Left hindlimb (tissue), 1 donor: ENCODE measurements at regions not wholly inside any gene's neighbourhood (a gene's known extent, or its start where the extent isn't known, plus 50 kb on each side); places are given as distances from the start of the nearest gene placed in this dataset.
A peak's percentile ranks its signal among the peaks of the same experiment; 100 is the strongest.

Source experiments
- DNase-seq: peaks from one replicate; pipeline ENCODE4 v3.0.0-alpha.2; 2018

DNA sequence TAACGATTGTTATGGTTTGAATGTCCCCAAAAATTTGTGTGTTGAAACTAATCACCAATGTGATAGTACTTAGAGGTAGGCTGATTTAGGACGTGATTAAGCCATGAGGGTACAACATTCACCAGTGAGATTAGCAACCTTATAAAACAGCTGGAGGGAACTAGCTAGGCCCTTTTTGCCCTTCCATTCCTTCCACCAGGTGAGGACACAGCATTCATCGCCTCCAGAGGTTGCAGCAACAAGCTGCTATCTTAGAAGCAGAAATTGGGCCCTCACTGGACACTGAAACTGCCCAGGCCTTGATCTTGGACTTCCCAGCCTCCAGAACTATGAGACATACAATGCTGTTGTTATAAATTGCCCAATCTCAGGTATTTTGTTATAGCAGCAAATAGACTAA, 340.7 kb upstream of the JARID2 start:
- DNase-seq, result no peak

DNA sequence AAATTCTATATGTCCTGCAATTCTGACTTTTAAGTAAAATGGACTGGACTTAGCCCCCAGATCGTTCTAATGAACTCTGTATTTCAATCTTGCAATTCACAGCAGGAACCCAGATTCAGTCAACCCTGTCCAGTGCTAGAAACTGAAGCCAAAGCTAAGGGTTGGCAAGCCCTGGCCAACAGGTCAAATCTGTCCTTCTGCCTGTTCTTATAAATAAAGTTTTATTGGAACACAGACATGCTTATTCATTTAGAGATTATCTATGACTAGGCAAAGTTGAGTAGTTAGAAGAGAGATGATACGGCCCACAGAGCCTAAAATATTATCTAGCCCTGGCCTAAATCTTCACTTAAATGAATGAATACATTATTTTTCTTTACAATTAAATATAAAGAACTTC, 339.2 kb upstream of the JARID2 start:
- no peak for DNase-seq

DNA sequence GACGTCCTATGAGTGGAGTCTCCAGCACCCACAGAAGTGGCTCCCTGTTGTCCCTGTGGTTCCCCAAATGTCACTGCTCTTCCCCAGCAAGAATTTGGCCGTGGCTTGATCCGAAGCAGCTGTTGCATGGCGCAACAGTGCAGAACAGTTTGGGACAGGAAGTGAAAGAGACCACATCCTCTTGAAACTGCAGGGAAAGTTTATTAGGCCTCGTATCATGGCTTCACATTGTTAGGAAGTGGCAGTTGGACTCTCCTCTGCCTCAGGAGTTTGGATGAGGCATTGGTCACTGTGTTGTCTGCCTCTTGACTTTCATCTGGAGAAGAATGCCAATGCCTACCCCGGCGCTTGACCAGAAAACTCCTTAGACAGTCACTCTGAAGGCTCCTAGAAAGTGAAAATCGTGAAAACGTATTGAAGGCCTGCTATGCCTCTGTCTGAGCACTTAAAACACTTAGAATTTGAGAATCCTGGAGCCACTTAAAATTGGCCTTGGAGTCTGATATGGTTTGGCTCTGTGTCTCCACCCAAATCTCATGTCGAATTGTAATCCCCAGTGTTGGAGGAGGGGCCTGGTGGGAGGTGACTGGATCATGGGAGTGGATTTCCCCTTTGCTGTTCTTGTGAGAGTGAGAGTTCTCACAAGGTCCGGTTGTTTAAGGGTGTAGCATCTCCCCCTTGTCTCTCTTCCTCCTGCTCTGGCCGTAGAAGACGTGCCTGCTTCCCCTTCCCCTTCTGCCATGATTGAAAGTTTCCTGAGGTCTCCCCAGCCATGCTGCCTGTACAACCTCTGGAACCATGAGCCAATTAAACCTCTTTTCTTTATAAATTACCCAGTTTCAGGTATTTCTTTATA, 334.9 kb upstream of the JARID2 start:
- no peak for DNase-seq

DNA sequence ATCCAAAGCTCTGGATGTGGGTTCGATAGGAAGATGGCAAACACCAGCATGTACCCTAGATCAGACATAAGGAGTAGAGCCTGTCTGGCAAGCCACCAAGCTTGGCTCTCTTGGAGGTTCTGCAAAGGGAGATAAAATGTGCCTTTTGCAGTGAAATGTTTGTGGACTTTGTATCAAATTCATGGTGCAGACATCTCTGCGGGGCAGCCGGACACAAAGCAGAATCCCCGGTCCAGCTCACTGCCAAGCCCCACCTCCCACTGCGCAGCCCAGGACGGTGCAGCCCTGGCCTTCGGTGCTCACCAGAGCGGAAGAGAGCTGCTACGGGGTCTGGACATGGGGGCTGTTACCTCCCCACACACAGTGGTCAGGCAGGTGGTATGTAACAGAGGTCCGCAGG, 333.6 kb upstream of the JARID2 start:
- no peak for DNase-seq

DNA sequence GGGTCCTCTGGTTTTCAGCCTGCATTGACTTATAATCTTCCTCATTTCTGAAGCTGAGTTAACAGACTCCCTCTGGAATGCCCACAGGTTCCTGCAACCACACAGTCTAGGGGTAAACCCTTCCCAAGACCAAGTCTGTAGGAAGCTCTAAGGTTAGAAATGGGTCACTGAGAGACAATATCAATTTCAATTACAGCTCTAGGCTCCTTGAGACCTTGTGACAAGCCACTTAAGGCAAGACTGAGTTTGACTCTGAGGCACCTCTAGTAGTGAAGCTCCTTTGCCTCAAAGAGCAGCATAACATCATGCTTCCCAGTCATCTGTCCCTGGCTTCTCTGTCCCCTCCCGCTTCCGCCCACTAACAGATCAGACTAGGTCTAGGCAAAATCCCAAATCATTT, 333.2 kb upstream of the JARID2 start:
- DNase-seq, result no peak

DNA sequence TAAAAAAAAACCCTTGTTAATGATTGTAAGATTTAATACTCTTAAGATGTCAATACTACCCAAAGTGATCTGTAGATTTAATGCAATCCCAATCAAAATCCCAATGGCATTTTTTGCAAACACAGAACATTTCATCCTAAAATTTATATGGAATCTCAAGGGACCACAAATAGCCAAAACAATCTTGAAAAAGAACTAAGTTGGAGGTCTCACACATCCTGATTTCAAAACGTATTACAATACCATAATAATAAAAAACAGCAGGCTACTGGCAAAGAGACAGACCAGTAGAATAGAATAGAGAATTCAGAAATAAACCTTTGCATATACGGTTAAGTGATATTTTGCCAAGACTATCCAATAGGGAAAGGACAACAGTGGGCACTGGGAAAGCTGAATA, 331.9 kb upstream of the JARID2 start:
- no peak for DNase-seq

DNA sequence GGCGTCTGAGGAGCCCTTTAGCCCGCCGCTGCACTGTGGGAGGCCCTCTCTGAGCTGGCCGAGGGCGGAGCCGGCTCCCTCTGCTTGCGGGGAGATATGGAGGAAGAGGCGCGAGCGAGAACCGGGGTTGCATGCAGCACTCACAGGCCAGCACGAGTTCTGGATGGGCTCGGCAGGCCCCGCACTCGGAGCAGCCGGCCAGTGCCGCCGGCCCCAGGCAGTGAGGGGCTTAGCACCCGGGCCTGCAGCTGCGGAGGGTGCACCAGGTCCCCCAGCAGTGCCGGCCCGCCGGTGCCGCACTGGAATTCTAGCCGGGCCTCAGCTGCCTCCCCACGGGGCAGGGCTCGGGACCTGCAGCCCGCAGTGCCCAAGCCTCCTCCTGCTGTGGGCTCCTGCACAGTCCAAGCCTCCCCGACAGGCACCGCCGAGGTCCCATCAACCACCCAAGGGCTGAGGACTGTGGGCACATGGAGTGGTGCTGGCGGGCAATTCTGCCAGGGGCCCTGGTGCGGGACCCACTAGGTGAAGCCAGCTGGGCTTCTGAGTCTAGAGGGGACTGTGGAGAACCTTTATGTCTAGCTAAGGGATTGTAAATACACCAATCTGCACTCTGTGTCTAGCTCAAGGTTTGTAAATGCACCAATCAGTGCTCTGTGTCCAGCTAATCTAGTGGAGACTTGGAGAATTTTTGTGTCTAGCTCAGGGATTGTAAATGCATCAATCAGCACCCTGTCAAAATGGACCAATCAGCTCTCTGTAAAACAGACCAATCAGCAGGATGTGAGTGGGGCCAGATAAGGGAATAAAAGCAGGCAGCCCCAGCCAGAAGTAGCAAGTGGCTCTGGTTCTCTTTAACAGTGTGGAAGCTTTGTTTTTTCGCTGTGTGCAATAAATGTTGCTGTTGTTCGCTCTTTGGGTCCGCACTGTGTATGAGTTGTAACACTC, 329.7 kb upstream of the JARID2 start:
- DNase-seq, result no peak

DNA sequence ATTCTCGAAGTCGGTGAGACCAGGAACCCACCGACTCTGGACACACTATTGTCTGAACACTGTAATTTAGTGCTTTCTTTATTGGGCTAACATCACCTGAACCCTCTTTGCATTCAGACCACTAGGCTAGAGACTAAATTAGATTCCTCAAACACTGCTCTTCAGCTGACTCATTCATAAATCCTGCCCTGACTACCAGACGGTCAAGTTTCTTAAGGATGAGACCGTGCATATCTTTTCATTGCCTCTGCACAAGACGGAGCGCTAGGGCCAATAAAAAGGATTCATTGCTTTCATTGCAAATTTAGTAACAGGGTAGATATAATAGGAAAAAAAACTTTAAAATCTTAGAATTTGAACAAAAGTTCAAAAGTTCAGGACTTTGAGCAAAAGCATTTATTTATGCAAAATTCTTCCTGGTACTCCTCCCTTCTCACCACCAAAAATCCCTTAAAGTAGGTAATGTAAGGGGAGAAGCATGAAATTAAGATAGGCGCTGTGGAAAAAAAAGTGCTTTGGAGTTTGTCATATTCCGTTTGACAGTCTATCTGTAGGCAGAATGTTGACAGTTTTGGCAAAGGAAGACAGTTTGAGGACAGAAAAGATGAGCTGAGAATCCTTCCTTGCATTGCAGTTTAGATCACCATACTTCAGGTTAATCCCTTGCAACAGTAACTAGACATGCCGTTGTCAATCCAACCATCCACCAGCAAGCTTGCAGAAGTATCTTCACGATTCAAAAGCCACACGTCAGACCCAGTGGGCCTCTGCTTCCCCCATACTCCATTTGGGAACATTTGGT, 328.6 kb upstream of the JARID2 start:
- no peak for DNase-seq

DNA sequence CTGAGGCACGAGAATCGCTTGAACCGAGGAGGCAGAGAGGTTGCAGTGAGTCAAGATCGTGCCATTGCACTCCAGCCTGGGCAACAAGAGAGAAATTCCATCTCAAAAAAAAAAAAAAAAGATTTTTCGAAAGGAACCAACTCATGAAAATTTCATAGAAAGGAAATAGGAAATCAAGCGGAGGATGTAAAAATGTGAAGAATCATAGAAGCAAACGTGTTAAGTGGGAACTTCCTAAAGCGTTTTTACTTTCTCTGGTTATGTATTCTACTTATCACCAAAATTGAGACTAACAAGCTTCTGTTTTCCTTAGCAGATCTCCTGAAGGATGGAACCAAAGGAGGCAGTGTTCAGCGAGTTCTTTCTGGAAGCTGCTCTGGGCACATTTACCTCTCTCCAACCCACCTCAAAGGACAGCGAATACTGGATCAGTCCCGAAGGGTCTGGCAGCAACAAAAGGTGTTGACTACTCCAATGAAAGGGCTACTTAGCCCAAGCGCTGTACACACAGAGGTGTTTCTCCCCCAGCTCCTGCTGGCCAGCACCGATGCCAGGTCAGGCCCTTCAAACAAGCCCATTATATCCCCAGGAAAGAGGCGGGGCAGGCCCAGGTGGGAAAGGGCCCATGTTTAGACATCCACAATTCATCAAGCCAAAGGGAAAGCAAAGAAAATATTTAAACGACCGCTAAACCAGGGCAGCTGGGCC, 327.5 kb upstream of the JARID2 start:
- peak; percentile 48 for DNase-seq

DNA sequence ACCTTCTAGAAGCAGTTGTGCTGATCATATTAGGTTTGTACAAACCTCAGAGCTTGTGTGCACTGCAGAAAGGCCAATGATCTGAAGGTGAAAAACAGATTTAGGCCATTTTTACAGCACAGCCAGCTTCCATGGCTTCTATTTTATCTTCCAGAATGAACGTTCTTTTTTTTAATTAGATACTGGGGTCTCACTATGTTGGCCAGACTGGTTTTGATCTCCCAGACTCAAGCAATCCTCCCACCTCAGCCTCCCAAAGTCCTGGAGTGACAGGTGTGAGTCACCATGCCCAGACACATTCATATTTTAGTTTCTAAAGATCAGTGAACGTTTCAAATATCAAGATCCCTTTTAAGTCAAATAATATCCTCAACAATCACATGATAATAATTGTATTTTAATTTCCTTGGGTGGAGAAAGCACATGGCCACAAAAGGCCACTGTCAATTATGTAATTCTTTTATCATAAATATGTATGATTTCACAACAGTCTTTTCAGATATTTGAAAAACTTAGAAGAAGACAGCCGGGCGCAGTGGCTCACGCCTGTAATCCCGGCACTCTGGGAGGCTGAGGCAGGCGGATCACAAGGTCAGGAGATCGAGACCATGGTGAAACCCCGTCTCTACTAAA, 326.7 kb upstream of the JARID2 start:
- DNase-seq, result no peak

DNA sequence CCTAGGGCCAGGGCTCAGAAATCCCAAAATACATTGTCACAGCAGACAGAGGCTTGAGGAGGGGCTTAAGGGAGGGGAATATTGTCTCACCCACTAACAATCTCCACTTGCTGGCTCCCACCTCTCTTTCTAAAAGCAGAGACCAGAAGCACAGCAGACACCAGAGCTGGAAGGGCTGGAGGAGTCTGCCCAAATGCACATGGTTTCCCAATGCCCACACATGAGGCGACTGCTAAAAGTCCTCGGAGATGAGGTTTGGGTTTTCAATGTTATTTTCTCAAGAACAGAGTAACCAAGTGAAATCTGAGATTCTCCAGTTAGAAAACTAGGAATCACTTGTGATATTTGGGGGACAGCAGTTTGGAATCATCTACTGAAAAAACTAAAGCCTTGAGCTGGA, 325.6 kb upstream of the JARID2 start:
- DNase-seq, result no peak

DNA sequence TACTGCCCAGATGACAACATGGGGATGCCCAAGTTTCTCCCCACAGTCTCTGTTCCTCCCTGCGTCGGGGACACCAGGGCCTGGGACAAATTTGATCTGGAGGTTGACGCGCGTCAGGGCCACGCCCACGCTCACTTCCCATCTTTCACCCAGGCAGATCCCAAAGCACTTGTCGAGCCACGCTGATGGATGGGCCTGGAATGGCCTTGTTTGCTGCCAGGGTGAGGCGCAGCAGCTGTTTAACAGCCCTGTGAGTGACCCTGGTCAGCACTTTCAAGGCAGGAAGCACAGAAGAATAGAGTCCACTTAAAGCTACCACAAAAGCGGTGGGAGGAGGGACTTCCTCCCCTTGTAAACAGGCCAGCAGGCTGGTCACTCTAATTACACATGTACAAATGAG, 324.7 kb upstream of the JARID2 start:
- DNase-seq, result peak; percentile 47

DNA sequence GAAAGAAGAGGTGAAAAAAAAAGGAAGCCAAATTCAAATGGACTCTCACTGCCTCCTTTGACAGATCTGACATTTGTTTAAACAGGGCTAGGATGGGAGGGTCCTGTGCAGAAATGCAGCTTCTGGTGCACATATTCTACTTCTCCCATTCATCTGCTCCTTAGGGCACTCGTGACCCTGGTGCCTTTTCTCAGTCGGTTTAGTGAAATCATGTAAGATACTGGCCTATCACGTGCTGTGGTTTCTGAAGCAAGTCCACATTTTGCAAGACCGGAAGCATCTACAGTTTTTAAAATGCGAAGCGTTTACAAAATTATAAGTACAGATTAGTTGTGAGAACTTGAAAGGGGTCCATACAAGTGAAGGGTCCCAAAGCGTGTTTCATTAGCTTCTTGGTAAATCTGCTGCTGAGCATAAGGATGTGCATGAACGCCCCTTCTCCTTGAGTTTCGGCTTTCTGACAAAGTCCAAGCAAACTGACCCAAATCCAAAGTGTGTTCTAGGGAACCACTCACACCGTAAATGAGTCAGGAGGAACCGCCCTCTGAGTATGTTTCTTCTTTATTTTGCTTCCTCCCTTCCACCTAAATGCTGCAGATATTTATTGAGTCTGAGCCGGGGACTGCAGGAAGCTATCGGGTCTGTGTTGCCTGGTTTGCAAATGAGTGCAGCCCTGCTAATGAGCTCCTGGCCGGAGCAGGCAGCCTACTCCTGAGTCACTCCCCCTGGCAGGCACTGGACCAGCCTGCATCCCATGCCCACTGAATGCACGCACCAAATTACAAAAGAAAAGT, 323.8 kb upstream of the JARID2 start:
- DNase-seq, result no peak

DNA sequence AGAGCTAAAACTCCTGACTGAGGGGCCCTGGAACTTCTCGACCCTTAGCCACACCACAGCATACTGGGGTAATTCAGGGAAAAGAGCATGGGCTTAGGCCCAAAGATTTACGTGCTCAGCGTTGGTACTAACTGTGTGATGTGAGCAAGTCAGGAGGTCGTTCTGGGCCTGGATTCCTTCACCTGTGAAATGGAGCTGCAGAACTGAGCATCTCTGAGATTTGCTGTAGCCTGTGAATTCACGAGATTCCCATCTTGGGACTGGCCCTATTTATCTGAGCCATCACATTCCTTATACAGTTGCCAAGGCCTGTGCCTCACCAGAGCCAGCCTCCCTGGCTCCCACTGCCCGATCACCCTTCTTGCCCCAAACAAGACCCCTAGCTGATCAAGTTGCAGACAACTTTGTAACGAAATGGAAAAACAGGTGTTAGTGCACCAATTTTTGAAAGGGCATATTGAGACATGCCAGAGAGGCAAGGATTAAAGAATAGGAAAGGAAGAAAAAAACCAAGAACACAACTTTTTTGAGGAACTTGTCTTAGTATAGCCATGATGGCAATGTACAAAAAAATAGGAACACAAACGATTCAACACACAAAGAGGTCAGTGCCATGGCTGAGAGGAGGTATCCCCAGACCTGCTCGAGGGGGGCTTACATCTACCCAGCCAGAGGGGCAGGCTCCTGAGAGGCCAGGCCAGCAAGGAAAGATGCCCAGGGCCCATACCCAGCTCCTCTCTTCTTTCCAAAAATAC, 323.0 kb upstream of the JARID2 start:
- DNase-seq, result no peak

DNA sequence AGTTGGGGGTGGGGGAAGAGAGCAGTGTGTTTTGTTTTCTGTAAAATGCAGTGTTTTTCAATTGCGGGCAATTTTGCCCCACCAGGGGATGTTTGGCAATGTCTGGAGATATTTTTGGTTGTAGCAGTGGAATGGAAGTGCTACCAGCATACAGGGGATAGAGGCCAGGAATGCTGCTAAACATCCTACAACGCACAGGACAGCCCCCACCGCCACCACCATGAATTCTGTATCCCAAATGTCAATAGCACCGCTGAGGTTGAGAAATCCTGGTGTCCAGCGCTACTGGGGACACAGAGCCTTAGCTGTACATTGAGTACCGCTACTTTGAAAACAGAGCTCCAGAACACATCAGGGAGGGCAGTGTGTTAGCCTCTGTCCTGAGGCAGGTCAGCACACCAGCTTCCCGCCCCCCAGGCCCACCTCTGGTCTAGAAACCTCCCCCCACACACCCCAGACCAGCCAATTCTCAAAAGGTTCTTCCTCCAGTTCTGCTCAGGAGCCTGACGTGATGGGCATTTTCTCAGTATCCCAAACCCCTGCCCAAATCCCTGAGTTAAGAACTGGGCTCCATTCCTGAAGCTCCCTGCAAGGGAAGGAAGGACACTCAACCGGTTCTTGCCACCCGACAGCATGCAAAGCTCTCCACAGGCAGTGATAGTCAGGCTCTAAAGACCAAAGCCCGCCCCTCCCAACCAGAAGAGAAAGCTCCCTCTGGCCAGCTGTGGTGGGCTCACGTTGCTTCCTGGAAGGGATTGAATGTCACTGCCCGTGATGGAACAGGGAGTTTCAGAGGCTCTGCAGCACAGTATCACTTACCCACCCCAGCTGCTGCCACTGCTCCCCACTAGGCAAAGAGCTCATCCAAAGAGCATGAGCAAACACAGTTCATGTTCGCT, 321.5 kb upstream of the JARID2 start:
- DNase-seq, result peak; percentile 76

DNA sequence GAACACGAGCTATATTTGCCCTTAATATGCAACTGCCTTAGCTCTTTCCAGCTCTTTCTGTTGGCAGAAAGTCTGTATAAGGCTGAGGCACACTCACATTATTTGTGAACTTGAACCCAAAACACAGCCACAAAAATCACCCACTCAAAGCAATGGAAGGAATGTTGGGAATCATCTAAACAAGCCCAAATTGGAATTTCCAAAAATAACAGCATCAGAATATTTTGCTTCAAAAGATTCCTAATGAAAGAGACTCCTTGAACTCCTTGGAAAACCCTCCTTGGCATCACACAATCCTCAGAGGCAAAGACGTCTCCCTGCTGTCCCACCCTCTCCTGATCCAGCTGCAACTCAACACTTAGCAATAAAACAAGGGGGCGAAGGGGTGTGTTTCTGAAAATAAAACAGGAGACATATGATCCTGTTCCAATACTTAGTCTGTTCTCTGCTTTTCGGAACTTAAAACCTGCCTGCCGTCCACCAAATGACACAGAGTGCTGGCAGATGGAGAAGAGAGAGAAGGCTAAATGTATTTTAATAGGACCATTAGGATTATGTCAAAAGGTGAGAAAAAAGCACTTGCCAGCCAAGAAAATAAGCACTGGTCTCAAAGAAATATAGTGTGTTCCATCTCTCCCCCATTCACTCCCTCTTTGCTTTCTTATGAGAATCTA, 320.7 kb upstream of the JARID2 start:
- DNase-seq, result no peak

DNA sequence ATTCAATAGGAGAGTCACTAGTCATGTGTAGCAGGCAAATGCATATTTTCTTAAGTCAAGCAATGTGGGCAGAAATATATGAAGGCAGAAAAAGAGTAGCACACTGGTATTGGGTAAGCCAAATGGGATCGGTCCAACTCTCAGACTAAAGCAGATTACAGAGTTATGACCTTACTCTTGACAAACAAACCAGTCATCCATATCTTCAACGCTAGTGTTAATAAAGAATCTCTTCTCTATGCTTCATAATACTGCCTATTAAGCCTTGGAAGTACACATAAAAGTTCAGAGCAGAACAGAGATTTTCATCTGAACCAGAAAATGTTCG, 320.2 kb upstream of the JARID2 start:
- DNase-seq, result no peak

DNA sequence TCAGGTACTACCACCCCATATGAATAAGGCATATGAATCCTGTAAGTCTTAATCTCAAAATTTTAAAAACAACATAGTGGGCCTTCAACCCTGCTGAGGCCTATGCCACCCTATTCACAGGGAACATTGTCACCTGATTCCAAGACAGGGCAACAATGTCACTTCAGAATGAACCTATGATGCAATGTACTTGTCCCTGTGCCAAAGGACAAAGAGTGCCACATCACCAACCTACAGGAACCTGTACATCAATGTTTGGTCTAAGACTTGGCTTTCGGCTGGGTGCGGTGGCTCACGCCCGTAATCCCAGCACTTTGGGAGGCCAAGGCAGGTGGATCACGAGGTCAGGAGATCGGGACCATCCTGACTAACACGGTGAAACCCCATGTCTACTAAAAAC, 318.5 kb upstream of the JARID2 start:
- DNase-seq, result no peak

DNA sequence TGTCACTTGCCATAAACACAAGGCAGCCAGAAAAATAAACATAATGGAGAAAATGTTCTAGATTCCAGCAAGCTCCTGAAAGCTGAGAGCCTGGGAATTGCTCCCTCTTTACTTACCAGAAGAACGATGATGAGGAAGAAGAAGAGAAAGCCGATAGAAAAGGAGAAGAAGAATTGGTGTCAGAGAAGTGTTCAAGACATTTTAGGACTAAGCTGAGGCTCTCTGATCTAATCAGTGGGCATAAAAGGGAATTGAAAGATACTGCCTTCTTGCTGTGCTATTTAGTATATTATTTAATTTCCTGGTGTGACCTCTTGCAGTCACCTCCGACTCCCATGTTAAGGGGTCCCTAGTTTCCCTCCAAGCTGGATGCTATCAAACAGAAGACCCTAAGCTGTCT, 316.6 kb upstream of the JARID2 start:
- no peak for DNase-seq
